ENCODE measurements at regions not wholly inside any gene's neighbourhood (a gene's known extent, or its start where the extent isn't known, plus 50 kb on each side); places are given as distances from the start of the nearest gene placed in this dataset.

- no peaks in the 10 kb centered on the region for H3K79me2 ChIP-seq (ENCODE audit: control insufficient read depth, insufficient read depth, low read length)
- H3K27me3 ChIP-seq (ENCODE audit: control insufficient read depth, insufficient read depth, low read length): no peaks in the 10 kb centered on the region
- H3K9me3 ChIP-seq (ENCODE audit: control insufficient read depth, insufficient read depth, low read depth, low read length): no peaks in the 10 kb centered on the region
- no peak for DNase-seq (ENCODE audit: low read depth in 2 of 2)
- H3K4me1 ChIP-seq (ENCODE audit: control insufficient read depth, extremely low read depth, insufficient read depth, low read length): no peaks in the 10 kb centered on the region
- H3K4me3 ChIP-seq (replicated peaks in 1 of 4; ENCODE audit: control extremely low read depth in 1 of 4, insufficient read depth in 1 of 4, low read depth in 3 of 4, low read length in 4 of 4): no peak overlapping the region
- no peak overlapping the region for H2AFZ ChIP-seq (ENCODE audit: low read length)
- H3K27ac ChIP-seq (ENCODE audit: insufficient read depth, low read length): no peak overlapping the region
- TF ChIP-seq CTCF (conservative IDR thresholded peaks at IDR 0.05 in 1 of 2, IDR thresholded peaks at IDR 0.05 in 1 of 2; ENCODE audit: low read depth in 1 of 2, low read length in 2 of 2): no peak
- TF ChIP-seq EZH2 (IDR thresholded peaks at IDR 0.05; ENCODE audit: low read length, missing control alignments): no peak
- no peak overlapping the region for H3K9ac ChIP-seq (ENCODE audit: insufficient read depth, low read length)
- no peaks in the 10 kb centered on the region for H4K20me1 ChIP-seq (ENCODE audit: control insufficient read depth, extremely low read depth, insufficient read depth, low read length)
- H3K4me2 ChIP-seq (ENCODE audit: extremely low read depth, insufficient read depth, low read length): no peak overlapping the region
- no peaks in the 10 kb centered on the region for H3K36me3 ChIP-seq (ENCODE audit: control insufficient read depth, insufficient read depth, low read length)
Observed at GRCh38 chr4:67006791-67007190, 538.5 kb downstream of the CENPC start.

GRCh38 chr4:66991521-66991920 is 553.8 kb downstream of the CENPC start:
- Histone ChIP-seq H3K79me2 (ENCODE audit: control insufficient read depth, insufficient read depth, low read length) (no peaks in the 10 kb centered on the region), H4K20me1 (ENCODE audit: control insufficient read depth, extremely low read depth, insufficient read depth, low read length) (no peaks in the 10 kb centered on the region), H2AFZ (ENCODE audit: low read length) (no peak overlapping the region), H3K9ac (ENCODE audit: insufficient read depth, low read length) (no peak overlapping the region), H3K4me1 (ENCODE audit: control insufficient read depth, extremely low read depth, insufficient read depth, low read length) (no peaks in the 10 kb centered on the region), H3K27ac (ENCODE audit: insufficient read depth, low read length) (no peak overlapping the region), H3K36me3 (ENCODE audit: control insufficient read depth, insufficient read depth, low read length) (no peaks in the 10 kb centered on the region), H3K4me3 (replicated peaks in 1 of 4; ENCODE audit: control extremely low read depth in 1 of 4, insufficient read depth in 1 of 4, low read depth in 3 of 4, low read length in 4 of 4) (no peak overlapping the region), H3K9me3 (ENCODE audit: control insufficient read depth, insufficient read depth, low read depth, low read length) (no peaks in the 10 kb centered on the region), H3K4me2 (ENCODE audit: extremely low read depth, insufficient read depth, low read length) (no peak overlapping the region), H3K27me3 (ENCODE audit: control insufficient read depth, insufficient read depth, low read length) (no peaks in the 10 kb centered on the region)
- TF ChIP-seq CTCF (conservative IDR thresholded peaks at IDR 0.05 in 1 of 2, IDR thresholded peaks at IDR 0.05 in 1 of 2; ENCODE audit: low read depth in 1 of 2, low read length in 2 of 2) (no peak), EZH2 (IDR thresholded peaks at IDR 0.05; ENCODE audit: low read length, missing control alignments) (no peak)
- no peak for DNase-seq (ENCODE audit: low read depth in 2 of 2)

GRCh38 chr4:66974665-66975064 is 570.6 kb downstream of the CENPC start:
- H3K4me1 ChIP-seq (ENCODE audit: control insufficient read depth, extremely low read depth, insufficient read depth, low read length): no peaks in the 10 kb centered on the region
- no peaks in the 10 kb centered on the region for H3K9me3 ChIP-seq (ENCODE audit: control insufficient read depth, insufficient read depth, low read depth, low read length)
- H3K79me2 ChIP-seq (ENCODE audit: control insufficient read depth, insufficient read depth, low read length): no peaks in the 10 kb centered on the region

More at GRCh38 chr4:66974665-66975064, 570.6 kb downstream of the CENPC start:
- H3K36me3 ChIP-seq (ENCODE audit: control insufficient read depth, insufficient read depth, low read length): no peaks in the 10 kb centered on the region
- no peak overlapping the region for H3K4me2 ChIP-seq (ENCODE audit: extremely low read depth, insufficient read depth, low read length)
- no peak overlapping the region for H3K27ac ChIP-seq (ENCODE audit: insufficient read depth, low read length)
- H2AFZ ChIP-seq (ENCODE audit: low read length): no peak overlapping the region
- no peak overlapping the region for H3K4me3 ChIP-seq (replicated peaks in 1 of 4; ENCODE audit: control extremely low read depth in 1 of 4, insufficient read depth in 1 of 4, low read depth in 3 of 4, low read length in 4 of 4)
- DNase-seq (ENCODE audit: low read depth in 2 of 2): peak in 1 of 2 donors; percentile 41
- H3K27me3 ChIP-seq (ENCODE audit: control insufficient read depth, insufficient read depth, low read length): no peaks in the 10 kb centered on the region
- TF ChIP-seq EZH2 (IDR thresholded peaks at IDR 0.05; ENCODE audit: low read length, missing control alignments) (no peak), CTCF (conservative IDR thresholded peaks at IDR 0.05 in 1 of 2, IDR thresholded peaks at IDR 0.05 in 1 of 2; ENCODE audit: low read depth in 1 of 2, low read length in 2 of 2) (no peak)
- no peaks in the 10 kb centered on the region for H4K20me1 ChIP-seq (ENCODE audit: control insufficient read depth, extremely low read depth, insufficient read depth, low read length)
- H3K9ac ChIP-seq (ENCODE audit: insufficient read depth, low read length): no peak overlapping the region
